D341Med (cell line): ENCODE measurements at regions not wholly inside any gene's neighbourhood (a gene's known extent, or its start where the extent isn't known, plus 50 kb on each side); places are given as distances from the start of the nearest gene placed in this dataset.
"Not testable (repeated sequence)": the region's sequence is repeated elsewhere in the genome, so short reads cannot be mapped to it uniquely, and the experiment has no call there.

Experiments used
- DNase-seq: peaks from one replicate; pipeline ENCODE4 v3.0.0; 2012; ENCODE audit warnings: low spot score

- DNase-seq: no peak
These were observed 273.4 kb upstream of the GRIA3 start for GRCh38 chrX:122910697-122911096.

DNA sequence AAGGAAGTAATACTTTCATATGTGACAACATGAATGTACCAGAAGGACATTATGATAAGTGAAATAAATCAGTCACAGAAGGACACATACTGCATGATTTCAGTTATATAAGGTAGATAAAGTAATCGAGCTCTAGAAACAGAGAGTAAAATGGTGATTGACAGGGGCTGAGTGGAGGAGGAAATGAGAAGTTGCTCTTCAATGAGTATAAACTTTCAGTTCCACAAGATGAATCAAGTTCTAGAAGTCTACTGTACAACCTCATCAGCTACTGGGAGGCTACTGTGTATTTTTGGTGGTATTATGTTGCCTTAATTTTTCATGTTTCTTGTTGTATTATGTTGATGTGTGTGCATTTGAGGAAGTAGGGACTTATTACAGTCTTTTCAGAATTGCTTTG lies 270.9 kb upstream of the GRIA3 start:
- DNase-seq: no peak

DNA sequence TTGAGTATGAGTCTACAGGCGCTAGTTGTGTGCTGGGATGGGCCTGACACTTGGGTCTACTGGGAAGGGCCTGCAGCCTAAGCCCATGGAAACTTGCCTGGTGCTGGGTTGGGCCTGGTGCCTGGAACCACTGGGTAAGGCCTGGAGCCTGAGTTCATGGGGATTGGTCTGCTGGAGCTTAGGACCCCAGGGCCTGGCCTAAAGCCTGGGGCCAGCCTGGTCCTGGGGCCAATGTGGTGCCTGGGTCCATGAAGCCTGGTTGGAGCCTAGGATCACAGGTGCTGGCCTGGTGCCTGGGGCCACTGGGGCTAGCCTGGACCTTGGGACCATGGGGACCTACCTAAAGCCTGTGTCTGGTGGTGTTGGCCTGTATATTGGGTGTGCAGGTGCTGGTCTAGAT lies 270.3 kb upstream of the GRIA3 start:
- DNase-seq: no peak

DNA sequence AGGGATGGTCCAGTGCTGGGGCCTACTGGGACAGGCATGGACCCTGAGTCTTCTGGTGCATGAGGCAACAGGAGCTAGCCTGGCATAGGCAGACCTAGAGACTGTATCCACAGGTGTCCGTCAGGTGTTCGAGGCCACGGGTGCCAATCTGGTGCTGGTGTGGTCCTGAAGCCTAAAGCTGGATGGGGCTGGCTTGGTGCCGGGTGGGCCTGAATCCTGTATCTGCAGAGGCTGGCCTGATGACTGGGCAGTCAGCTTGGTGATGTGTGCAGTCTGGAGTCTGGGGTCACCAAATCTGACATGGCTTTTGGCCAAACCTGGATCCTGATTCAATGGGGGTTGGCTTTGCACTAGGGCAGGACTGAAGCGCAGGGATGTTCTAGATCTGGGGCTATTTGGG lies 269.8 kb upstream of the GRIA3 start:
- DNase-seq: no peak

- no peak for DNase-seq
These were observed 249.9 kb upstream of the GRIA3 start for GRCh38 chrX:122934131-122934530.

GRCh38 chrX:122940199-122940598 lies 243.9 kb upstream of the GRIA3 start:
- no peak for DNase-seq

GRCh38 chrX:122941806-122942205 lies 242.3 kb upstream of the GRIA3 start:
- no peak for DNase-seq

DNA sequence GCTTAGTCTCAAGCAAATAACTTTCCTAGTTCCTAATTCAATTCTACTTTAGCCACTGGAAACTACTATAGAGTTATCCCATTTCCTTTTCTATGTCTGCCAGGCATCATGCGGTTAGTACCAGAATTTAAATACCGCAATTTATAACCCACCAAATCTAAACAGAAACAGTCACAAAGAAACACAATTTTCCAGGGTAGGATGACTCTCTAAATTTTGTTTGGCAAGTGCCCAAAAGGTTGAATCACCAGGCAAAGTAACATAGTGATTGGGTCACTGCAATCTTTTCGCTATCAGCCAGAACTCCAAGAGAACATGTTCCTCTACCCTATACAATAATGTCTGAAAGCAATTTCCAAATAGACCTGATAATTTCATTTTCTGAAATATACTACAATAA lies 240.2 kb upstream of the GRIA3 start:
- no peak for DNase-seq

- no peak for DNase-seq
These were observed 238.8 kb upstream of the GRIA3 start for GRCh38 chrX:122945328-122945727.

GRCh38 chrX:122972604-122973003 lies 211.5 kb upstream of the GRIA3 start:
- no peak for DNase-seq

- no peak for DNase-seq
These were observed 201.6 kb upstream of the GRIA3 start for GRCh38 chrX:122982521-122982920.

GRCh38 chrX:123002844-123003243 lies 181.2 kb upstream of the GRIA3 start:
- DNase-seq: not testable (repeated sequence)

- no peak for DNase-seq
These were observed 170.9 kb upstream of the GRIA3 start for GRCh38 chrX:123013141-123013540.

GRCh38 chrX:123036401-123036800 lies 147.7 kb upstream of the GRIA3 start:
- no peak for DNase-seq

- no peak for DNase-seq
These were observed 134.9 kb upstream of the GRIA3 start for GRCh38 chrX:123049071-123049625.

DNA sequence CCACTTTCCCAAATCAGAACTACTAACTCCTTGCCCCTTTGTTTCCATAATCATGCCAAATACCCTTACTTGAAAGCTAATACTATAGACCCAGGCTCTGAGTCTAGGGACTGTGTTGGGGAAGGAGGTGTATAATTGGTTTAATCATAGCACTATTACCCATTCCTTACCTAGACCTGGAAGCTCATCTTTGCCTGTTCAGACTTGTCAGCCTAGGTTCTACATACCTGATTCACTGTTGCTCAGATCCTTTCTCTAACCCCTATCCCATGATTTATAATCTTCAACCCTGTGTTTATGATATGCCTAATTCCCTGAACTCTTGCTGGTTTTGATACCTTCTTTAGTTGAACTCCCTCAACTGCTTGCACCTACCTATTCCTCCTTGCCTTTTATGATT lies 123.1 kb upstream of the GRIA3 start:
- DNase-seq: no peak

- DNase-seq: no peak
These were observed 120.0 kb upstream of the GRIA3 start for GRCh38 chrX:123064053-123064452.

GRCh38 chrX:123072686-123073385 lies 111.2 kb upstream of the GRIA3 start:
- no peak for DNase-seq

DNA sequence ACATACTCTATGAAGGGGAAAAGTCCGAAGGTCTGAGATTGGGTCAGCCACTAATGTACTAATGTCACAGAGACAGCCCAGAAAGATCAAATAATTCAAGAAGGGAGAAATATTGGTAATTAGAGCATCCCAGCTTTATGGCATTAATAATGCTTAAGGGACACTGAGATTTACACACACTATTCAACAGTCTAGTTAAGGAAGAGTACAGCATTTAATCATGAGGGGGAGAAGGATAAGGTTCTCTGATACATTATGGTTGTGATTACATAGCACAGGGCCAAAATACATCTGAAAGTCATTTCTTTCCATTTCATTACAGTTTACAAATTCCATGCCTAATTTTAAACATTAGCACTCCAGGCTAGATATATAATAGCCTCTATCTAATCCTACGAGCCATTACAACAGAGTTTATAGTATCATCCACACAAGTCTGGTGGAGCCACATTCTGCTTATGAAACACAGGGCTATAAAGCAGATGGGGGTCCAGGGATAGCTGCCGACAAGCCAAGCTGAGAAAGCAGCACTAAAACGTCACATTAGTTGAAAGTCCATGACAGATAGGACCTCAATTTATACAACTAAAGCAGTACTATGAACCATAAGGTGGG lies 108.0 kb upstream of the GRIA3 start:
- DNase-seq: no peak

DNA sequence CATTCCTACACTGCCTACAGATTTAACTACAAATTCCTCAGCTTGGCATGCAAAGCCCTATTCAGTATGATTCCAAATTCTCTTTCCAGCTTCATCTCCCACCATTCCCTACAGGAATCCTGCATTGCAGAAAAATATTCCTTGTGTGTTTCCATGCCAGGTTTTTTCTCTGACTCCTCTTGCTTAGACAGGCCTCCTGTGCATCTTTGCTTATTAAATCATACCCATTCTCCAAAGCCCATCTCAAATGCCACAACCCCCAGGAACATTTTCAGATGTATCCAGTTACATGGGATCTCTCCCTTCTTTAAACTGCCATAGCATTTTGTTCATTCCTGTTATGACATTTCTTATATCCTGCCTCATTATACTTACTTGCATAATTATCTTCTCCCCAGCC lies 106.4 kb upstream of the GRIA3 start:
- DNase-seq: no peak

DNA sequence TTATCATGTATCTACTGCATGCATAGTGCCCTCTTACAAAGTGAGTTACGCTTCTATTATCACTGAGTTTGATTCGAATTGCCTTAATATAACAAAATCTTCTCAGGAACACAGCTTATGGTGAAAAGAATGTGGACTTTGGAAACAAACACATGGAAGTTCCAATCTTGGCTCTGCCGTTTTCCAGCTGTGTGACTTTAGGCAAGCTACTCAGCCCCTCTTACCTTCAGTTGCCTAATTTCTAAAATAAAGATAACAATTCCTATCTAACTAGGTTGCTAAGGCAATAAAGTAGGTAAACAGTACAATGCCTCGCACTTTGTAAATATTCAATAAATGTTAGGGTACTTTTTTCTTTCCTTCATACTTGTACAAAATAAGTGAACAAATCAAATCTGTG lies 104.0 kb upstream of the GRIA3 start:
- no peak for DNase-seq

GRCh38 chrX:123081776-123082175 lies 102.3 kb upstream of the GRIA3 start:
- DNase-seq: no peak

GRCh38 chrX:123083924-123084323 lies 100.2 kb upstream of the GRIA3 start:
- no peak for DNase-seq

GRCh38 chrX:123084797-123085196 lies 99.3 kb upstream of the GRIA3 start:
- DNase-seq: no peak
